GM18511 (cell line): ENCODE measurements at regions not wholly inside any gene's neighbourhood (a gene's known extent, or its start where the extent isn't known, plus 50 kb on each side); places are given as distances from the start of the nearest gene placed in this dataset.

Experiments used
- ATAC-seq: cut with Tn5 transposase; IDR thresholded peaks from one replicate; pipeline ENCODE4 v1.9.1; 2021; ENCODE audit warnings: mild to moderate bottlenecking, moderate library complexity; ENCODE audit not compliant: unreplicated experiment

DNA sequence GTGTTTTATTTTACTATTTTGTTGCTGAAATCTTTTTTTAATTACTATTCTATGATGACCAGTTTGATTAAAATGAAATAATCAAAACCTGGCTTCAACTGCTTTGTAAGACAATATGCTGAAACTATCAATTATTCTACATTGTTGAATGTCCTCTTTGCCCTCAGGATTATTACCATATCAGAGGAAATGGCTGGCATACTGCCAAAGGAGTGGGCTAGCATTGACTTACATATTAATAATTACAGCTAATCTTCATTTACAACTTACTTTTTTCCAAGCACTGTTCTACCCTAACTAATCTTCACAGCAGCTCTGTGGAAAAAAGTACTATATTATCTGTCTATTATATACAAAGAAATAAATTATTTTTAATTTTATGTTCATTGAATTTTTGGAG, 560.5 kb downstream of the BCKDHB start:
- ATAC-seq = no peak

- ATAC-seq = no peak
Observed at GRCh38 chr6:80658926-80659325, 552.5 kb downstream of the BCKDHB start.

DNA sequence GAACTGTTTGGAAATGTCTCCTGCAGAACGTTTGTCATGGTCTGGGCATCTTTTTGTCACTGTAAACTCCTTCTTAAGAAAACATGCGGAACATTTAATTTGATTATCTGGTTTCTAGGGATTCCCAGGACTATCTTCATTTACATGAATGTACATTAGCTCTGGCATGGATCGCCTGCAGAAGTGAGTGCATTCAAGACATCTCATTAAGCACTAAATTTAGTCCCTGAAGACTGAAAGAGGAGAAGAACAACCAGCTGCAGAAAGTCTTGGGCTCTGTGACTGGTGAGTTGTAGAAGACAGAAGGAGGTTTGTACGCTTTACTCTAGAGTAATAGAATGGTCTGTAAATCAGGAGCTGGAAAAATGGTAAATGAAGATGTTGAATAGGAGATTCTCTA, 540.7 kb downstream of the BCKDHB start:
- ATAC-seq = no peak

GRCh38 chr6:80643881-80644280, 537.4 kb downstream of the BCKDHB start:
- no peak for ATAC-seq

DNA sequence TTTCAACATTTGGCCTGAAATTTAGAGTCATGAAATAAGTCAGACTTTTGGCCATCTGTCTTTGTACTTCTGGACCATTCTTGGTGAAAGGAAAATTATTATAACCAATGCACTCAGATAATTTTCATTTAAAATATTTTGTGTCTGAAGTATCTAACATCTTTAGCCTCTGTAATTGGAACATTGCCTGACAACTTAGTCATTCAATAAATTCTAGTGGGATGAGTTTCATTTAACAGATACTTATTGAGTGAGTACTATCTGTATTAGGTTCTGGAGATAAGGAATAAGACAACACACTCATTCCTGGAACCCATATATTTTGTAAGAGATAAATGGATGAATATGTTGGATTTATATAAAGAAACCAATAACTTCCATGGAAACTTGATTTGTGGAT, 536.0 kb downstream of the BCKDHB start:
- no peak for ATAC-seq

- ATAC-seq = no peak
Observed at GRCh38 chr6:80641591-80641990, 535.1 kb downstream of the BCKDHB start.

DNA sequence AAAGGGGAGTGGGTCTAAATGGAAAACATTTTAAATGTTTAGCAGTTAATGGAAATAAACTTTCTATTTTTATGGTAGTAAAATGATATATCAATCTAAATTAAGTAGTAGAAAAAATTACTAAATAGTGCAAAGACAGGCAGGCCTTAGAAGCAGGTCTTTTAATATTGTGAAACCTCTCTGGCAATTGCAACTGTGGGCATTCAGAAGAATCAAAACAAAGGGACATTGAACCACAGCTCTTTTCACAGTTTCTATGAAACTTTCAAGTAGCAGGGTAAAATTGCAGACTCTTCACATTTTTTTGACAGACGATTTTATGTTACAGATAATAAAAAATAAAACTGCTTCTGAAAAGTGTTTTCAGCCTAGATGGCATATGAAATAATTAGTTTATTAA, 533.7 kb downstream of the BCKDHB start:
- no peak for ATAC-seq

- no peak for ATAC-seq
Observed at GRCh38 chr6:80639181-80639629, 532.7 kb downstream of the BCKDHB start.

DNA sequence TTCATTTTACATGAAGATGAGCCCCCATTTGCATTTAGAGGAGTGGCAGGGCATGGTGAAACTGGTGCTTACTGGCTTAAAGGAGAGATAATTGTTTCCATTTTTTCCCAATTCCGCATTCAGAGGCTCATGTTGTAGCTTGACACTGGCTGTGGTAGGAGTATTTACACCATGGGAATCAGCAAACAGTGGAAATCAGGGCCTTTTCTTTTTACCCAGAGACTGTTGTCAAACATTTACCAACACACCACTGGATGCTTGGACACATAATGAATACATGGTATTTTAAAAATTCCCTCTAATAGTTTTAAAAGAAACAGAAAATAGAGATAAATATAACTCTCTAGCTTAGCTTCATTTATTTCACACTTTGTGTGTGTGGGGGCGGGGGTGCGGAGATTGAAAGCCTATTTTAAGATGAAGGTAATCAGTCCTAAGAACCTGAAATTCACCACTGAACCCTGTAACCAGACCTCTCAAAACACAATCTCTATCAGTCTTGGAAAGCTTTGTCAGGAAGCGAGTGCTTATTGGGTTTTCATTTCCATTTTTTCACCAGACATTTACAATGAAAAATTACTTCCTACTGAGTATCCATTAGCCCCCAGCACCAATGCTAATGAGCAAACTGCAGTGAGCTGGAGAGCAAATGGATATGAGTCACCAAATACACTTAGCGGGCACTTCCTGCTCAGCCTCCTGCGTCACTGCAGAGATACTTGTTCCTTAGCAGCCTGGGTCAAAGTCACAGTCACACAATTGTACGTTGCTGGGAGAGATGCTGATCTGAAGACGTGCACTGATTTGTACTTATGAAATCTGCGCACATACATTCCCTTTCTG, 532.0 kb downstream of the BCKDHB start:
- peak; percentile 95 for ATAC-seq

DNA sequence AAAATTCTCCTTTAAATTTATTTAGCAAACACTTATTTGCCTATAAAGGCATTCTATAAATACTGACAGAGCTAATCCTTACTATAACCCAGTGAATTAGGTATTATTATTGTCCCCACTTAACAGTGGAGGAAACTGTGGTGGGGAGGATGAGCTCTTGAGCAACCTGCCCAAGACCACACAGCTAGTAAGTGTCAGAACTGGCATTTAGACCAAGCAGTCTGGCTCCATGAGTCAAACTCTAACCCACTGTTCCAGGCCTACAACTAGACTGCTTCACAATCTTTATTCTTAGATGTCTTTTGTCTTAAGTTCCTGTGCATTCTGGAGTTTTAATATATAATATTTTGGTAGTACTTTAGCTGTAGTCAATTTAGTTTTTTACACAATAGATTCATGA, 530.8 kb downstream of the BCKDHB start:
- no peak for ATAC-seq

GRCh38 chr6:80636689-80637088, 530.2 kb downstream of the BCKDHB start:
- no peak for ATAC-seq

DNA sequence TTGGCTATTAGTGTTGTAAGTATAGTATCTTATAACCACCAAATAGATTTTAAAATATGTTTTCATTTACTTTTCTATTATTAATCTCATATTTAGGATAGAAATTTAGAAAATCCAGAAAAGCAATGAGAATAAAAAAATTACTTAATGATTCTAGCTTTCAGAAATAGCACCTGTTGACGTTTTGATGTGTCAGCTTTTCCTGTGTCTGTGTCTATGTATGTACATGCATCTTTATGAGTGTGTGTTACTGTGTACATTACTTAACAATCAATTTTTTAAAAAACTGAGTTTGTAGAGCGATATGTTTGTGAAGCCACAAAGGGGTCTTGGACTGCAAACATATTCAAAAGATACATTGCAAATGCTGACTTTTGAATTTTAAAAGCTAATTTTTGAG, 526.9 kb downstream of the BCKDHB start:
- ATAC-seq = no peak

DNA sequence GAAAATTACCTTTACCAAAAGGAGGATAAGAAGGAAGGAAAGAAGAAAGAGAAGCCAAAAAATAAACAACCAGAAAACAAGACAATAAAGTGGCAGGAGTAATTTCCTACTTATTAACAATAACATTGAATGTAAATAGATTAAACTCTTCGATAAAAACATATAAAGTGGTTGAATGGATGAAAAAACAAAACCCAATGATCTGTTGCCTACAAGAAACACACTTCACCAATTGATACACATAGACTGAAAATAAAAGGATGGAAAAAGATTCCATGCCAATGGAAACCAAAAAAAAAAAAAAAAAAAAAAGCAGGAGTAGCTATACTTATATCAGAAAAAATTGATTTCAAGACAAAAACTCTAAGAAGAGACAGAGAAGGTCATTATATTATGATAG, 518.9 kb downstream of the BCKDHB start:
- ATAC-seq = no peak

GRCh38 chr6:80623066-80623815, 516.8 kb downstream of the BCKDHB start:
- ATAC-seq = no peak

- ATAC-seq = no peak
Observed at GRCh38 chr6:80622641-80623040, 516.2 kb downstream of the BCKDHB start.

DNA sequence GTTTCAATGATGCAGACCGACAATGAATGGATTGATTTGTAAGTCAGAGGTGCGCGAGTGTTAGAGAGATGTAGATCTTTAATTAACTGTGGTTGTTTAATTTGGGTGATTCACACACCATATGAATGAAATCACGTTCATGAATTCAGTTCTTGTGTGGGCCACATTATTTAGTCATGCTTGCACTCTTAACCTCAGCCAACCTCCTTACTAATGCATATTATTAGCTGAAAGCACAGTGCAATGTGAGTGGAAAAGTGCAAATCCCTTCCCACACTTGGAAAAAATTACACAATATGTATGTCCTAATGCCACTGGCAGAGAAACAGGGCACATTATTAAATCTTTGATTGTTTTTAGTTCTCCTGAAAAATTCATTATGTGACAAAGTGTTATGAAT, 512.5 kb downstream of the BCKDHB start:
- ATAC-seq = no peak

DNA sequence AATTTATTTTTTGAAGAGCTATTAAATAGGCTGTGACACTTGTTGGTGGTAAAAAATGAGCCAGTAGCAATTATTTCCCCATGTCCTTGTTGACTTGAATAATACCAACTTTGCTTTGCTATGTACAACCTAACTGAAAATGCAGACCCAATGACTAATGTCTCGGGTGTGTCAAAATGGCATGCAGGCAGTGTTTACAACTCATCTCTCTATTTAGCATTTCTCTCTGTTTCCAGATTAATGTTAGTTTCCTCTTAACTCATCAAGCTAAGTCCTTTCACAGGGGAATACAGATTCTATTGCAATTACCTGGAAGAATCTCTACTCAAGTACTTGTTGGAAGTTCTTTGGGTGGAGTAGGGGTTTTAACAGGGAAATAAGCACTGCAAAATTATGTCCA, 504.4 kb downstream of the BCKDHB start:
- no peak for ATAC-seq

GRCh38 chr6:80608881-80609280, 502.4 kb downstream of the BCKDHB start:
- ATAC-seq = no peak

DNA sequence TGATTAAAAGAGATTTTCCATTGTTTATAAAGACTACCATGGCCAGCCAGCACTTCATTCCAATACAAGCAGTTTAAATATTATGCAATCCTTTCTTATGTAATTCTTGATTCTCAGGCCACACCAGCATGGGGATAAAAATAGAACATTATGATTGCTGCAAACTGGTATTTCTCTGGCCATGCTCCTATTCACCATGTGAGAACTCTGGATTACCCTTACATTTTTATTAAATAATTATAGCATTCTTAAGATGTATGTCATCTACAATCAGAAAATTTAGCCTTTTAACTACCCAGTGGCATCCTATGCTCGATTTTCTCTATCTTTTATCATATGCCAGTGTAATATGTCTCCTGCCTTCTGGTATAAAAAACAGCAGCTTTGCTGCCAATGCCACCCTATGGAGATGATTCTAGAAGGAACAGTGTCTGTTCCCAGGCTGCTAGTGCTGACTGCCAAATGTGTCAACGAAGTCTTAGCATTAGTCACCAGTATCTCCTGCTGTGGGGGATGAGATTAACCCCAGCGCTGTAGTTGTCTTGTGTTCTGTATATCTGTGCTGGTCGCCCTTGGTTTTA, 501.4 kb downstream of the BCKDHB start:
- no peak for ATAC-seq

DNA sequence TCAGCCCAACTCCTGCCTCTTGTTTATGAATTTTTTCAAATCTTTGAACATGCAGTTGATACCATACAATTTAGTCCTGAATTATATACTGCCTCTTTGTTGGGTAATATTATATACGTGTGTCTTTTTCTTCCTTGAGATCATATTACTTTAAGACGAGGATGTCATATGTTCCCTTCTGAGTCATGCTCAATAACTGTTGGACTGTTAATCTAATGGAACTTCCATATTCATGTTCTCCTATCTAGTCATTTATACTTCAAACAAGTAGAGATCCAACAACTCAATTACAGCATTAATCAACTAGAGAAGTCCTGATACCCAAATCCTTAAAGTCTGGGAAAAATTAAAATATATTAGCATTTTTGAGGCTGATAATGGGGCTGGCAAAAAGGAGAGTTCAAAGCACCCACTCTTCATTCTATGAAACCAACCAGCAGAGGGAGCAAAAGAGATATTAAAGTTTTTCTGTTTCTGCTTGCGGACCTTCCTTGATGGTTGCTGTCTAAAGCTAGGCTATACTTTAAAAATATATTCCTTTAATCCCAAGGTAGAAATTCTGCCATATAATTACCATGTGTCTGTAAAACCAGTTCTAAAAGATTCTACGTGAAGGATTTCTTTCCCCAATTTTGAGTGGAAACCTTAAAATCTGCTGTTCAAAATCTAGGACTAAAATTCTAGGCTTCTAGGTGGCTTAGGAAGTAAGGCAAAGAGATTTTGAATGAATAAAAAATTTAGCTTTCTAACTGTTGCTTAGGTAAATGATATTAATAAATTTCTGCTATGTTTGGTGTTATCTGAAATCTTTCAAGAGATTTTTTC, 498.9 kb downstream of the BCKDHB start:
- peak; percentile 86 for ATAC-seq

- ATAC-seq = no peak
Observed at GRCh38 chr6:80603679-80604078, 497.2 kb downstream of the BCKDHB start.
